HL-60 (cell line): ENCODE measurements at regions not wholly inside any gene's neighbourhood (a gene's known extent, or its start where the extent isn't known, plus 50 kb on each side); places are given as distances from the start of the nearest gene placed in this dataset.

Source experiments
- CTCF ChIP-seq: IDR thresholded peaks from one replicate; pipeline ENCODE4 v1.5.1; 2011; ENCODE audit warnings: low read length, control low read depth, inconsistent platforms; ENCODE audit not compliant: insufficient read depth
- REST ChIP-seq: IDR thresholded peaks from 2 replicates; pipeline ENCODE4 v1.6.1; 2012; ENCODE audit warnings: low read depth; ENCODE audit not compliant: insufficient replicate concordance

GRCh38 chr5:2634399-2635176, 116.9 kb downstream of the IRX2 start:
- TF ChIP-seq CTCF (no peak), REST (no peak)
